Sigmoid colon (tissue), 4 donors: ENCODE measurements at regions not wholly inside any gene's neighbourhood (a gene's known extent, or its start where the extent isn't known, plus 50 kb on each side); places are given as distances from the start of the nearest gene placed in this dataset.

ENCODE experiments used
- CTCF ChIP-seq, 4 experiments: fragments of 450-650 bp in 3 of 4; fragments of 200-600 bp in 1 of 4; IDR thresholded peaks; one replicate each; pipeline ENCODE4 v1.5.1; 2016 to 2019; ENCODE audit warnings: antibody characterized with exemption in 4 of 4, mild to moderate bottlenecking in 3 of 4, moderate library complexity in 2 of 4
- EP300 ChIP-seq, 4 donors: sonication (generic); formaldehyde crosslinking; IDR thresholded peaks; one replicate each; pipeline ENCODE4 v1.6.1; 2017; ENCODE audit warnings: antibody characterized with exemption in 4 of 4
- POLR2A ChIP-seq, 2 donors: fragments of 450-650 bp; IDR thresholded peaks; one replicate each; pipeline ENCODE4 v1.6.1; 2016; ENCODE audit warnings: antibody characterized with exemption in 2 of 2, mild to moderate bottlenecking in 2 of 2, moderate library complexity in 2 of 2
- POLR2AphosphoS5 ChIP-seq, 4 donors: sonication (generic); formaldehyde crosslinking; IDR thresholded peaks; one replicate each; pipeline ENCODE4 v1.6.1; 2017; ENCODE audit warnings: antibody characterized with exemption in 4 of 4

DNA sequence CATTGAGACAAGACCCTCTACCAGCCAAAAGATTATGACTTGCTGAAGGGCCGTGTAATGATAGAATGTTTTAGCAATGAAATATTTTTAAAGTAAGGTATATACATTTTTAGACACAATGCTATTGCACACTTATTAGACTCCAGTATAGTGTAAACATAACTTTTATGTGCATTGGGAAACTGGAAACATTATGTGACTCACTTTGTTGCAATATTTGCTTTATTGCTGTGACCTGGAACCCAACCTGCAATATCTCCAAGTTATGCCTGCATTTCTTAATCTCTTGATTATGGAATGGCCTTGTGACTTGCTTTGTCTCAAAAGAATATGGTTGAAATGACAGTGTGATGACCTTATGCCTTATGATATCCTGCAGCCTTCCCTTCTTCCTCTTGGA lies 502.0 kb downstream of the EPHA4 start:
- no peak for TF ChIP-seq CTCF (IDR thresholded peaks at IDR 0.05)
- TF ChIP-seq POLR2A (IDR thresholded peaks at IDR 0.05): no peak
- TF ChIP-seq POLR2AphosphoS5 (IDR thresholded peaks at IDR 0.05): no peak
- TF ChIP-seq EP300 (IDR thresholded peaks at IDR 0.05): no peak
